K562 (cell line): ENCODE measurements at regions not wholly inside any gene's neighbourhood (a gene's known extent, or its start where the extent isn't known, plus 50 kb on each side); places are given as distances from the start of the nearest gene placed in this dataset.
A peak's percentile ranks its signal among the peaks of the same experiment; 100 is the strongest.

Experiments used
- AFF1 ChIP-seq, 2 experiments: fragments of 450-650 bp; IDR thresholded peaks; 2 replicates each; pipeline ENCODE4 v1.6.1; 2018; ENCODE audit warnings: mild to moderate bottlenecking in 2 of 2, low read depth in 1 of 2; ENCODE audit not compliant: partially characterized antibody in 2 of 2
- ETV5 ChIP-seq: sonication (generic); formaldehyde crosslinking; IDR thresholded peaks from 2 replicates; pipeline ENCODE4 v1.4.0; 2020; ENCODE audit warnings: low read depth, mild to moderate bottlenecking, missing genetic modification reagents
- GATA2 ChIP-seq: sonication (generic); formaldehyde crosslinking; IDR thresholded peaks from 2 replicates; pipeline ENCODE4 v1.4.0; 2020; ENCODE audit warnings: mild to moderate bottlenecking, missing genetic modification reagents
- RBM17 ChIP-seq: fragments of 200-400 bp; formaldehyde crosslinking; IDR thresholded peaks from 2 replicates; pipeline ENCODE4 v1.6.1; 2017; ENCODE audit warnings: low read depth, mild to moderate bottlenecking, low read length, borderline replicate concordance
- SREBF1 ChIP-seq: fragments of 150-350 bp; IDR thresholded peaks from 2 replicates; pipeline ENCODE4 v1.6.1; 2014; ENCODE audit warnings: antibody characterized with exemption, low read depth, low read length, borderline replicate concordance
- USF2 ChIP-seq: sonication (generic); formaldehyde crosslinking; IDR thresholded peaks from 2 replicates; pipeline ENCODE4 v1.5.0; 2020; ENCODE audit warnings: missing genetic modification reagents
- ZNF282 ChIP-seq: sonication (generic); formaldehyde crosslinking; IDR thresholded peaks from 2 replicates; pipeline ENCODE4 v1.8.1; 2023; ENCODE audit warnings: missing genetic modification reagents

GRCh38 chr22:27247701-27248434, 553.7 kb downstream of the MN1 start (continued):
- no peak for TF ChIP-seq SREBF1
- no peak for TF ChIP-seq AFF1 (IDR thresholded peaks at IDR 0.05; ENCODE audit: low read depth in 1 of 2, partially characterized antibody in 2 of 2)
- no peak for TF ChIP-seq GATA2
- TF ChIP-seq ETV5 (CRISPR knock-in tag), result no peak
- TF ChIP-seq RBM17, result no peak
- peak; percentile 59 for TF ChIP-seq USF2 (CRISPR knock-in tag)
- TF ChIP-seq ZNF282 (CRISPR knock-in tag), result no peak
